ENCODE measurements at regions not wholly inside any gene's neighbourhood (a gene's known extent, or its start where the extent isn't known, plus 50 kb on each side); places are given as distances from the start of the nearest gene placed in this dataset.

DNA sequence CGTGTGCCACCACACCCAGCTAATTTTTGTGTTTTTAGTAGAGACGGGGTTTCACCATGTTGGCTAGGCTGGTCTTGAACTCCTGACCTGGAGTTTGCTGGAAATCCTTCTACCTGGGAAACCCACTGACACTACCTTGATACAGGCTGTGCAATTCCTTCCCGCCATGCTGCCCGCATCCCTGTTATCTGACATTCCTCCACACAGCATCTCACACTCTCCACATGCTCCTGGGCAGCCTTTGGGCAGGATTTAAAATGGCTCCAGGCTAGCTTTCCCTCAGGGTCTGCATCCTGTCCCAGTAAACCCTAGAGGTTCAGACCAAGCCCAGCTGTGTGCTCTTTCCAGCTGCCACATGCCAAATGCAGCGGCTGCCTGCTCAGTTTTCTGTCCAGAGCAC, 319.5 kb upstream of the CXCR4 start:
- TF ChIP-seq, protein P1, sequence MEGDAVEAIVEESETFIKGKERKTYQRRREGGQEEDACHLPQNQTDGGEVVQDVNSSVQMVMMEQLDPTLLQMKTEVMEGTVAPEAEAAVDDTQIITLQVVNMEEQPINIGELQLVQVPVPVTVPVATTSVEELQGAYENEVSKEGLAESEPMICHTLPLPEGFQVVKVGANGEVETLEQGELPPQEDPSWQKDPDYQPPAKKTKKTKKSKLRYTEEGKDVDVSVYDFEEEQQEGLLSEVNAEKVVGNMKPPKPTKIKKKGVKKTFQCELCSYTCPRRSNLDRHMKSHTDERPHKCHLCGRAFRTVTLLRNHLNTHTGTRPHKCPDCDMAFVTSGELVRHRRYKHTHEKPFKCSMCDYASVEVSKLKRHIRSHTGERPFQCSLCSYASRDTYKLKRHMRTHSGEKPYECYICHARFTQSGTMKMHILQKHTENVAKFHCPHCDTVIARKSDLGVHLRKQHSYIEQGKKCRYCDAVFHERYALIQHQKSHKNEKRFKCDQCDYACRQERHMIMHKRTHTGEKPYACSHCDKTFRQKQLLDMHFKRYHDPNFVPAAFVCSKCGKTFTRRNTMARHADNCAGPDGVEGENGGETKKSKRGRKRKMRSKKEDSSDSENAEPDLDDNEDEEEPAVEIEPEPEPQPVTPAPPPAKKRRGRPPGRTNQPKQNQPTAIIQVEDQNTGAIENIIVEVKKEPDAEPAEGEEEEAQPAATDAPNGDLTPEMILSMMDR (IDR thresholded peaks at IDR 0.05), result no peak
- no peak for TF ChIP-seq POLR2A (IDR thresholded peaks at IDR 0.05)

All from right lobe of liver (tissue), 4 donors.